Endothelial cell (in vitro differentiated cells): ENCODE measurements at regions not wholly inside any gene's neighbourhood (a gene's known extent, or its start where the extent isn't known, plus 50 kb on each side); places are given as distances from the start of the nearest gene placed in this dataset.

Experiments
- DNase-seq: peaks from one replicate; pipeline ENCODE4 v3.0.0; 2021; ENCODE audit warnings: low spot score
- H3K27ac Mint-ChIP-seq: one replicate; pipeline ENCODE4 v1.8.0; 2021; ENCODE audit warnings: mixed read lengths, inconsistent platforms; ENCODE audit not compliant: unreplicated experiment
- H3K27me3 Mint-ChIP-seq: one replicate; pipeline ENCODE4 v1.8.0; 2021; ENCODE audit warnings: mild to moderate bottlenecking, moderate library complexity, mixed read lengths, inconsistent platforms; ENCODE audit not compliant: unreplicated experiment
- H3K36me3 Mint-ChIP-seq: one replicate; pipeline ENCODE4 v1.8.0; 2021; ENCODE audit warnings: mild to moderate bottlenecking, low read depth, mixed read lengths, inconsistent platforms; ENCODE audit not compliant: unreplicated experiment
- H3K4me1 Mint-ChIP-seq: one replicate; pipeline ENCODE4 v1.8.0; 2021; ENCODE audit warnings: mild to moderate bottlenecking, mixed read lengths, inconsistent platforms; ENCODE audit not compliant: unreplicated experiment
- H3K4me3 Mint-ChIP-seq: one replicate; pipeline ENCODE4 v1.8.0; 2021; ENCODE audit warnings: mild to moderate bottlenecking, mixed read lengths, inconsistent platforms; ENCODE audit not compliant: unreplicated experiment
- H3K9me3 Mint-ChIP-seq: one replicate; pipeline ENCODE4 v1.8.0; 2021; ENCODE audit warnings: mixed read lengths, inconsistent platforms; ENCODE audit not compliant: unreplicated experiment
- CTCF ChIP-seq: fragments of 200-600 bp; sonication (generic); IDR thresholded peaks from one replicate; pipeline ENCODE4 v1.5.0; 2021; ENCODE audit warnings: antibody characterized with exemption; ENCODE audit not compliant: unreplicated experiment

GRCh38 chr6:106757267-106757666 lies 127.9 kb downstream of the QRSL1 start:
- no peak for DNase-seq
- Mint-ChIP-seq H3K4me3 (no peak overlapping the region), H3K9me3 (peaks cover 4% of the 10 kb centered on the region), H3K36me3 (peaks cover 6% of the 10 kb centered on the region), H3K27ac (no peak overlapping the region), H3K4me1 (no peaks in the 10 kb centered on the region), H3K27me3 (no peaks in the 10 kb centered on the region)
- no peak for TF ChIP-seq CTCF

GRCh38 chr6:106754215-106754614 lies 124.8 kb downstream of the QRSL1 start:
- Mint-ChIP-seq H3K27ac (no peak overlapping the region), H3K9me3 (peaks cover 4% of the 10 kb centered on the region), H3K36me3 (peaks cover 7% of the 10 kb centered on the region), H3K4me1 (no peaks in the 10 kb centered on the region), H3K27me3 (no peaks in the 10 kb centered on the region), H3K4me3 (no peak overlapping the region)
- no peak for DNase-seq
- TF ChIP-seq CTCF: no peak

GRCh38 chr6:106752641-106753040 lies 123.3 kb downstream of the QRSL1 start:
- H3K27ac Mint-ChIP-seq: no peak overlapping the region

GRCh38 chr6:106751501-106752252 lies 122.3 kb downstream of the QRSL1 start:
- Mint-ChIP-seq H3K4me1 (no peaks in the 10 kb centered on the region), H3K27ac (no peak overlapping the region)
- no peak for TF ChIP-seq CTCF

More at GRCh38 chr6:106752641-106753040, 123.3 kb downstream of the QRSL1 start:
- TF ChIP-seq CTCF: no peak
- Mint-ChIP-seq H3K9me3 (peaks cover 4% of the 10 kb centered on the region), H3K27me3 (no peaks in the 10 kb centered on the region), H3K36me3 (peaks cover 7% of the 10 kb centered on the region), H3K4me1 (no peaks in the 10 kb centered on the region), H3K4me3 (no peak overlapping the region)
- no peak for DNase-seq

GRCh38 chr6:106750946-106751345 lies 121.6 kb downstream of the QRSL1 start:
- Mint-ChIP-seq H3K4me3 (no peak overlapping the region), H3K4me1 (no peaks in the 10 kb centered on the region), H3K27me3 (no peaks in the 10 kb centered on the region), H3K27ac (no peak overlapping the region), H3K36me3 (peaks cover 7% of the 10 kb centered on the region), H3K9me3 (peaks cover 4% of the 10 kb centered on the region)
- DNase-seq: no peak
- TF ChIP-seq CTCF: no peak

More at GRCh38 chr6:106751501-106752252, 122.3 kb downstream of the QRSL1 start:
- Mint-ChIP-seq H3K36me3 (peaks cover 7% of the 10 kb centered on the region), H3K9me3 (peaks cover 4% of the 10 kb centered on the region), H3K4me3 (no peak overlapping the region), H3K27me3 (no peaks in the 10 kb centered on the region)
- DNase-seq: no peak
